Endothelial cell of umbilical vein (primary cell): ENCODE measurements at regions not wholly inside any gene's neighbourhood (a gene's known extent, or its start where the extent isn't known, plus 50 kb on each side); places are given as distances from the start of the nearest gene placed in this dataset.

Source experiments
- BruUV-seq: library from RNA; stranded (reverse); fragments of 400-500 nt; replicated peaks from 2 replicates; lab custom pipeline; 2021; lab: Mats Ljungman, UMichigan
- CTCF ChIA-PET: fragments of 300-600, 350-600 bp; sonication (Branson Sonifier 250); formaldehyde crosslinking; loops from one replicate; lab custom pipeline; 2021; ENCODE audit warnings: antibody characterized with exemption, inconsistent platforms; lab: Charles Lee
- POLR2A ChIA-PET: fragments of 300-600, 350-600 bp; sonication (Branson Sonifier 250); formaldehyde crosslinking; loops from one replicate; lab custom pipeline; 2021; ENCODE audit warnings: antibody characterized with exemption, inconsistent platforms; lab: Charles Lee
- DNase-seq: peaks from one replicate; pipeline ENCODE4 v3.0.0-alpha.2; 2011; ENCODE audit warnings: low read depth, low spot score
- FAIRE-seq: peaks from 2 replicates; lab custom pipeline; 2011; peaks lifted over from hg19 to GRCh38; lab: Jason Lieb, UNC
- H2AFZ ChIP-seq: 2 replicates; pipeline ENCODE4 v1.6.0; 2012; ENCODE audit warnings: low read depth, low read length, control low read depth, inconsistent platforms
- H3K27ac ChIP-seq: 2 replicates; pipeline ENCODE4 v1.5.1; 2011; ENCODE audit warnings: low read depth, mild to moderate bottlenecking, control low read depth, low read length, moderate library complexity; ENCODE audit not compliant: insufficient read depth
- H3K27me3 ChIP-seq, 2 experiments: 2 replicates each; pipeline versions ENCODE4 v1.6.0 to v1.6.1; 2011; ENCODE audit warnings: low read length in 2 of 2, mixed read lengths in 1 of 2; ENCODE audit not compliant: control insufficient read depth in 2 of 2, insufficient read depth in 2 of 2
- H3K36me3 ChIP-seq, 2 experiments: 2 replicates in 1 of 2; 3 replicates in 1 of 2; pipeline ENCODE4 v1.5.1; 2011; ENCODE audit warnings: low read length in 2 of 2, mild to moderate bottlenecking in 1 of 2, moderate library complexity in 1 of 2; ENCODE audit not compliant: control insufficient read depth in 2 of 2, insufficient read depth in 2 of 2; ENCODE audit errors: extremely low read depth in 1 of 2
- H3K4me1 ChIP-seq: 3 replicates; pipeline ENCODE4 v1.5.1; 2011; ENCODE audit warnings: mild to moderate bottlenecking, low read length; ENCODE audit not compliant: control insufficient read depth, insufficient read depth; ENCODE audit errors: extremely low read depth
- H3K4me2 ChIP-seq: 2 replicates; pipeline ENCODE4 v1.6.1; 2011; ENCODE audit warnings: low read length, control low read depth, mixed read lengths; ENCODE audit not compliant: insufficient read depth
- H3K4me3 ChIP-seq, 3 experiments: fragments of 200-600 bp in 1 of 3; sonication (generic), shearing (Covaris generic) in 1 of 3; replicated peaks in 1 of 3; 2 replicates each; pipeline ENCODE4 v1.5.1; 2011 to 2016; ENCODE audit warnings: control low read depth in 3 of 3, low read length in 3 of 3, mild to moderate bottlenecking in 2 of 3, inconsistent platforms in 1 of 3, low read depth in 1 of 3, moderate library complexity in 1 of 3; ENCODE audit not compliant: insufficient read depth in 1 of 3
- H3K79me2 ChIP-seq: 2 replicates; pipeline ENCODE4 v1.6.0; 2012; ENCODE audit warnings: low read length, inconsistent platforms; ENCODE audit not compliant: control insufficient read depth, insufficient read depth
- H3K9ac ChIP-seq: replicated peaks from 2 replicates; pipeline ENCODE3; 2011; ENCODE audit warnings: low read length, control low read depth; ENCODE audit not compliant: insufficient read depth; ENCODE audit errors: extremely low read depth
- H3K9me1 ChIP-seq: replicated peaks from 3 replicates; pipeline ENCODE4 v1.6.0; 2011; ENCODE audit warnings: mild to moderate bottlenecking, low read length; ENCODE audit not compliant: control insufficient read depth, insufficient read depth; ENCODE audit errors: extremely low read depth
- H3K9me3 ChIP-seq: replicated peaks from 2 replicates; pipeline ENCODE4 v1.5.1; 2012; ENCODE audit warnings: low read length, inconsistent platforms; ENCODE audit not compliant: control insufficient read depth, insufficient read depth
- H4K20me1 ChIP-seq: replicated peaks from 2 replicates; pipeline ENCODE3; 2011; ENCODE audit warnings: mild to moderate bottlenecking, low read length; ENCODE audit not compliant: control insufficient read depth, insufficient read depth; ENCODE audit errors: extremely low read depth
- EZH2 ChIP-seq: IDR thresholded peaks from 2 replicates; pipeline ENCODE4 v1.6.1; 2012; ENCODE audit warnings: borderline replicate concordance, low read depth, mild to moderate bottlenecking, moderate library complexity, low read length, inconsistent platforms; ENCODE audit not compliant: severe bottlenecking
- FOS ChIP-seq: IDR thresholded peaks from 2 replicates; pipeline ENCODE4 v1.6.1; 2011; ENCODE audit warnings: mild to moderate bottlenecking, low read length, moderate library complexity, borderline replicate concordance; ENCODE audit not compliant: insufficient read depth
- GATA2 ChIP-seq: IDR thresholded peaks from 2 replicates; pipeline ENCODE4 v1.7.0; 2011; ENCODE audit warnings: low read depth, mild to moderate bottlenecking, moderate library complexity, mixed read lengths, low read length; ENCODE audit not compliant: insufficient read length, insufficient read depth
- JUN ChIP-seq: IDR thresholded peaks from 2 replicates; pipeline ENCODE4 v1.6.1; 2011; ENCODE audit warnings: borderline replicate concordance, low read depth; ENCODE audit not compliant: insufficient read length, insufficient read depth
- MYC ChIP-seq: IDR thresholded peaks from one replicate; pipeline ENCODE4 v1.6.1; 2011; ENCODE audit warnings: mild to moderate bottlenecking, low read depth, low read length
- POLR2A ChIP-seq: IDR thresholded peaks from 2 replicates; pipeline ENCODE4 v1.6.1; 2012; ENCODE audit warnings: low read depth, mild to moderate bottlenecking, control low read depth, low read length
- POLR2AphosphoS5 ChIP-seq: IDR thresholded peaks from 2 replicates; pipeline ENCODE4 v1.6.1; 2012; ENCODE audit warnings: low read depth, mild to moderate bottlenecking, control low read depth, low read length, moderate library complexity; ENCODE audit not compliant: insufficient read depth
- dilution Hi-C: fragments of 300-500 bp; cut with MboI; formaldehyde crosslinking; loops from one replicate; pipeline ENCODE4 v1.15.0; 2019; ENCODE audit warnings: low sequenced_read_pairs; ENCODE audit not compliant: extremely low pct_ligation_motif_present
- intact Hi-C: fragments of 100-400 bp; cut with micrococcal nuclease; formaldehyde crosslinking; loops from one replicate; pipeline ENCODE4 v1.10.0; 2022
- TF ChIP-seq, protein P1 (sequence below): IDR thresholded peaks from 2 replicates; pipeline ENCODE4 v1.6.1; 2011; ENCODE audit not compliant: insufficient read depth, insufficient read length
- TF ChIP-seq, protein P2 (sequence below), 2 donors: IDR thresholded peaks; 1 replicate in 1 of 2; 2 replicates in 1 of 2; pipeline ENCODE4 v1.5.1; 2011; ENCODE audit warnings: low read length in 2 of 2, mild to moderate bottlenecking in 2 of 2, moderate library complexity in 2 of 2, control low read depth in 1 of 2, inconsistent platforms in 1 of 2, low read depth in 1 of 2; ENCODE audit not compliant: insufficient read depth in 1 of 2; ENCODE audit errors: extremely low read depth in 1 of 2

DNA sequence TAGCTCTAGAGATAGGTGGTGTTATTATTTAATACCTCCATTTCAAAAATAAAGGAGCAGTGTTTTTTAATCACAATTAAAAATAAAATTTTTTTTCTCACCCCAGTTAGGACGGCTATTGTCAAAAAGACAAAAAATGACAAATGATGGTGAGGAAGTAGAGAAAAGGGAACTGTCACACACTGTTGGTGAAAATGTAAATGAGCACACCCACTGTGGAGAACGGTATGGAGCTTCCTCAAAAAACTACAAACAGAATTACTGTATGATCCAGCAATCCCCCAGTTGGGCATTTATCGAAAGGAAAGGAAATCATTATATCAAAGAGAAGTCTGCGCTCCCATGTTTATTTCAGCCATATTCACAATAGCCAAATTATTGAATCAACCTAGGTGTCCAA is 148.7 kb upstream of the NR5A2 start:
- H3K79me2 ChIP-seq = no peaks in the 10 kb centered on the region
- H3K4me2 ChIP-seq = no peak overlapping the region
- TF ChIP-seq, protein P1, sequence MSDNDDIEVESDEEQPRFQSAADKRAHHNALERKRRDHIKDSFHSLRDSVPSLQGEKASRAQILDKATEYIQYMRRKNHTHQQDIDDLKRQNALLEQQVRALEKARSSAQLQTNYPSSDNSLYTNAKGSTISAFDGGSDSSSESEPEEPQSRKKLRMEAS = no peak
- TF ChIP-seq POLR2A = no peak
- no peak for TF ChIP-seq GATA2
- TF ChIP-seq, protein P2, sequence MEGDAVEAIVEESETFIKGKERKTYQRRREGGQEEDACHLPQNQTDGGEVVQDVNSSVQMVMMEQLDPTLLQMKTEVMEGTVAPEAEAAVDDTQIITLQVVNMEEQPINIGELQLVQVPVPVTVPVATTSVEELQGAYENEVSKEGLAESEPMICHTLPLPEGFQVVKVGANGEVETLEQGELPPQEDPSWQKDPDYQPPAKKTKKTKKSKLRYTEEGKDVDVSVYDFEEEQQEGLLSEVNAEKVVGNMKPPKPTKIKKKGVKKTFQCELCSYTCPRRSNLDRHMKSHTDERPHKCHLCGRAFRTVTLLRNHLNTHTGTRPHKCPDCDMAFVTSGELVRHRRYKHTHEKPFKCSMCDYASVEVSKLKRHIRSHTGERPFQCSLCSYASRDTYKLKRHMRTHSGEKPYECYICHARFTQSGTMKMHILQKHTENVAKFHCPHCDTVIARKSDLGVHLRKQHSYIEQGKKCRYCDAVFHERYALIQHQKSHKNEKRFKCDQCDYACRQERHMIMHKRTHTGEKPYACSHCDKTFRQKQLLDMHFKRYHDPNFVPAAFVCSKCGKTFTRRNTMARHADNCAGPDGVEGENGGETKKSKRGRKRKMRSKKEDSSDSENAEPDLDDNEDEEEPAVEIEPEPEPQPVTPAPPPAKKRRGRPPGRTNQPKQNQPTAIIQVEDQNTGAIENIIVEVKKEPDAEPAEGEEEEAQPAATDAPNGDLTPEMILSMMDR (IDR thresholded peaks at IDR 0.05; ENCODE audit: extremely low read depth in 1 of 2, insufficient read depth in 1 of 2, low read depth in 1 of 2, low read length in 2 of 2) = no peak
- TF ChIP-seq EZH2 = no peak
- no peak for TF ChIP-seq JUN
- POLR2A ChIA-PET = no interaction called here
- BruUV-seq = no TSS peak
- no peaks in the 10 kb centered on the region for H3K9me1 ChIP-seq
- dilution Hi-C loops (no loop called here), intact Hi-C loops (no loop called here)
- no peak overlapping the region for H3K4me3 ChIP-seq
- no peak overlapping the region for H2AFZ ChIP-seq
- DNase-seq (no peak), FAIRE-seq (no peak)
- H3K9ac ChIP-seq = no peak overlapping the region
- no peaks in the 10 kb centered on the region for H3K9me3 ChIP-seq
- no peaks in the 10 kb centered on the region for H3K36me3 ChIP-seq
- no peak overlapping the region for H3K27ac ChIP-seq
- H4K20me1 ChIP-seq = no peaks in the 10 kb centered on the region
- no peaks in the 10 kb centered on the region for H3K27me3 ChIP-seq
- CTCF ChIA-PET = no interaction called here
- H3K4me1 ChIP-seq = no peaks in the 10 kb centered on the region

DNA sequence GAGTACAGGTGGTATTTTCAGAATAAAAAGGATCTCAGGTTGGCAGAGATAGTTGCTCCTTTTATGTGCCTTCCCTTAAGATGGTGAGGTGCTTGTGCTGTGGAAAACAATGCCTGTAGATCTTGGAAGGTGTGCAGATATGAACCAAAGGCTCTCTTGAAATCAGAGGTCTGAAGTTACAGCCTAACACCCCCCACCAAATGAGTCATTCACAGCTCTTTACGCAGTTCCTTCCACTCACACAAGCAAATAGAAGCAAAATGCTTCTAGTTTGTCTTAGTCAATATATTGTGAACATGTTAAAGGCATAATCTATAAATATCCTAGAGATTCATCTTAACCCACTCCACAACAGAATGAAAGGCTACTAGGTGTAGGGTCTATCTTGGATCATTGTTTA is 128.9 kb upstream of the NR5A2 start:
- Histone ChIP-seq H3K9me1 (no peaks in the 10 kb centered on the region), H3K79me2 (no peaks in the 10 kb centered on the region), H3K4me2 (no peak overlapping the region), H3K4me1 (no peaks in the 10 kb centered on the region), H3K4me3 (no peak overlapping the region), H3K27ac (no peak overlapping the region), H4K20me1 (no peaks in the 10 kb centered on the region), H3K9me3 (no peaks in the 10 kb centered on the region), H3K9ac (no peak overlapping the region), H3K36me3 (no peaks in the 10 kb centered on the region), H3K27me3 (no peaks in the 10 kb centered on the region), H2AFZ (no peak overlapping the region)
- no TSS peak for BruUV-seq
- FAIRE-seq = no peak
- dilution Hi-C loops = no loop called here
- CTCF ChIA-PET = interaction anchor here (1.0 to 2.0 kb wide), 3 partner anchors 9 to 28 kb away, joined by 3 to 6 read pairs (median 4); no protein-coding TSS in a partner anchor
- no peak for DNase-seq
- TF ChIP-seq, protein P1 = no peak
- TF ChIP-seq EZH2 (no peak), MYC (no peak), FOS (no peak), GATA2 (no peak), JUN (no peak), POLR2AphosphoS5 (no peak), POLR2A (no peak)
- TF ChIP-seq, protein P2 (IDR thresholded peaks at IDR 0.05; ENCODE audit: extremely low read depth in 1 of 2, insufficient read depth in 1 of 2, low read depth in 1 of 2, low read length in 2 of 2) = no peak
- POLR2A ChIA-PET = no interaction called here
- intact Hi-C loops = no loop called here
